Coronary artery (tissue), 2 donors: ENCODE measurements at regions not wholly inside any gene's neighbourhood (a gene's known extent, or its start where the extent isn't known, plus 50 kb on each side); places are given as distances from the start of the nearest gene placed in this dataset.
A peak's percentile ranks its signal among the peaks of the same experiment; 100 is the strongest.

Experiments used
- DNase-seq: peaks from one replicate; pipeline ENCODE4 v3.0.0-alpha.2; 2017; ENCODE audit warnings: low spot score
- H3K27ac ChIP-seq, 2 donors: fragments of 200-600 bp; sonication (generic); one replicate each; pipeline ENCODE4 v1.5.1; 2016 to 2019
- H3K4me3 ChIP-seq: fragments of 200-600 bp; sonication (generic); 2 replicates; pipeline ENCODE4 v1.5.1; 2016; ENCODE audit warnings: mild to moderate bottlenecking, moderate library complexity
- CTCF ChIP-seq: fragments of 200-600 bp; sonication (generic); IDR thresholded peaks from one replicate; pipeline ENCODE4 v1.5.1; 2019; ENCODE audit warnings: antibody characterized with exemption

- no peak for DNase-seq
- no peak overlapping the region for H3K4me3 ChIP-seq
- no peak for TF ChIP-seq CTCF
- H3K27ac ChIP-seq: peak overlapping the region in 1 of 2 donors; percentile 29
Measured at GRCh38 chr9:2567922-2568321, 53.7 kb upstream of the VLDLR start.

- Histone ChIP-seq H3K27ac (peak overlapping the region in 1 of 2 donors; percentile 29), H3K4me3 (no peak overlapping the region)
- DNase-seq: no peak
- TF ChIP-seq CTCF: no peak
Measured at GRCh38 chr9:2568689-2569088, 52.9 kb upstream of the VLDLR start.

- Histone ChIP-seq H3K4me3 (no peak overlapping the region), H3K27ac (peak overlapping the region; percentile 67 to 76)
- DNase-seq: peak; percentile 91
- TF ChIP-seq CTCF: no peak
Measured at GRCh38 chr9:2570615-2571479, 50.7 kb upstream of the VLDLR start.
